NCI-H1417 treated with DMSO at 0.1 percent for 48 hours (cell line): ENCODE measurements at regions not wholly inside any gene's neighbourhood (a gene's known extent, or its start where the extent isn't known, plus 50 kb on each side); places are given as distances from the start of the nearest gene placed in this dataset.
"Not testable (repeated sequence)": the region's sequence is repeated elsewhere in the genome, so short reads cannot be mapped to it uniquely, and the experiment has no call there.

Experiments used
- DNase-seq: peaks from one replicate; lab custom pipeline; 2025; lab: John Stamatoyannopoulos, UW

- DNase-seq, result no peak
Measured at GRCh38 chr9:714675-715074, 126.8 kb upstream of the DMRT1 start.

GRCh38 chr9:715300-715699 is 126.2 kb upstream of the DMRT1 start:
- DNase-seq, result no peak

- DNase-seq, result no peak
Measured at GRCh38 chr9:715743-716400, 125.6 kb upstream of the DMRT1 start.

GRCh38 chr9:717722-718121 is 123.8 kb upstream of the DMRT1 start:
- DNase-seq, result no peak

GRCh38 chr9:720239-720881 is 121.1 kb upstream of the DMRT1 start:
- no peak for DNase-seq

- no peak for DNase-seq
Measured at GRCh38 chr9:722388-722980, 119.0 kb upstream of the DMRT1 start.

GRCh38 chr9:724461-724860 is 117.0 kb upstream of the DMRT1 start:
- not testable (repeated sequence) for DNase-seq

- DNase-seq, result no peak
Measured at GRCh38 chr9:726005-726404, 115.5 kb upstream of the DMRT1 start.

GRCh38 chr9:727767-728166 is 113.7 kb upstream of the DMRT1 start:
- no peak for DNase-seq

GRCh38 chr9:728535-728934 is 113.0 kb upstream of the DMRT1 start:
- no peak for DNase-seq

- no peak for DNase-seq
Measured at GRCh38 chr9:731474-731873, 110.0 kb upstream of the DMRT1 start.

GRCh38 chr9:734831-735511 is 106.5 kb upstream of the DMRT1 start:
- DNase-seq, result no peak

GRCh38 chr9:737400-738120 is 103.9 kb upstream of the DMRT1 start:
- DNase-seq, result no peak

GRCh38 chr9:738209-738915 is 103.1 kb upstream of the DMRT1 start:
- DNase-seq, result no peak

- no peak for DNase-seq
Measured at GRCh38 chr9:739362-739761, 102.1 kb upstream of the DMRT1 start.

- DNase-seq, result no peak
Measured at GRCh38 chr9:740221-740620, 101.3 kb upstream of the DMRT1 start.

- no peak for DNase-seq
Measured at GRCh38 chr9:742104-742503, 99.4 kb upstream of the DMRT1 start.

- DNase-seq, result no peak
Measured at GRCh38 chr9:742914-743589, 98.4 kb upstream of the DMRT1 start.

GRCh38 chr9:744046-744712 is 97.3 kb upstream of the DMRT1 start:
- DNase-seq, result no peak

GRCh38 chr9:744790-745484 is 96.6 kb upstream of the DMRT1 start:
- DNase-seq, result no peak
